ENCODE measurements at regions not wholly inside any gene's neighbourhood (a gene's known extent, or its start where the extent isn't known, plus 50 kb on each side); places are given as distances from the start of the nearest gene placed in this dataset.

DNA sequence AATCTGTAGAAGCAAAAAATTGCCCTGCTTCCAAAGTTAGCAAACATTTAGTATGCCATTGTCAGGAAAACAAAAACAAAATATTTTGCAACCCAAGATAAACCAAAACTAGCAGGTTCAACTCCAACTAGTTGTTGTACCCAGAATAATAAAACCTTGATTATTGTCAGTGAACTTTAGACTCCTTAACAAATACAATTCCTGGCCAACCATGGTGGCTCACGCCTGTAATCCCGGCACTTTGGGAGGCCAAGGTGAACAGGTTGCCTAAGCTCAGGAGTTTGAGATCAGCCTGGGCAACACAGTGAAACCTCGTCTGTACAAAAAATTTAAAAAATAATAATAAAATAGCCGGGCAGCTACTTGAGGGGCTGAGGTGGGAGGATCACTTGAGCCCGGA lies 53.6 kb upstream of the EPCAM start:
- DNase-seq (ENCODE audit: low read depth in 2 of 2) = no peak

DNA sequence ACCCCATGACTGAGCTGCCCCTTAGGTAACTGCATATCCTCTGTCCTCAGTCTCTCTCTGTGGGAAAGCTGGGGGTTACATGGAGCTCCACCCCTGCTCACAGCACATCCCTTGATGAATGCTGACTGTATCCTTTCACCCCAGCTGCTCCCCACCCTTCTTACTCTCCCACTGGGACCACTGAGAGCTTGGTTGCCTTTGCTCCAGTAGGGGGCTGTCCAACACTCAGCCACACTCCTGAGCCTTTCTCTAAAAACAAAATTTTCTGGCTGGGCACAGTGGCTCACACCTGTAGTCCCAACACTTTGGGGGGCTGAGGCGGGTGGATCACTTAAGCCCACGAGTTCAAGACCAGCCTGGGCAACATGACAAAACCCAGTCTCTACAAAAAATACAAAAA lies 55.4 kb upstream of the EPCAM start:
- DNase-seq (ENCODE audit: low read depth in 2 of 2) = no peak

DNA sequence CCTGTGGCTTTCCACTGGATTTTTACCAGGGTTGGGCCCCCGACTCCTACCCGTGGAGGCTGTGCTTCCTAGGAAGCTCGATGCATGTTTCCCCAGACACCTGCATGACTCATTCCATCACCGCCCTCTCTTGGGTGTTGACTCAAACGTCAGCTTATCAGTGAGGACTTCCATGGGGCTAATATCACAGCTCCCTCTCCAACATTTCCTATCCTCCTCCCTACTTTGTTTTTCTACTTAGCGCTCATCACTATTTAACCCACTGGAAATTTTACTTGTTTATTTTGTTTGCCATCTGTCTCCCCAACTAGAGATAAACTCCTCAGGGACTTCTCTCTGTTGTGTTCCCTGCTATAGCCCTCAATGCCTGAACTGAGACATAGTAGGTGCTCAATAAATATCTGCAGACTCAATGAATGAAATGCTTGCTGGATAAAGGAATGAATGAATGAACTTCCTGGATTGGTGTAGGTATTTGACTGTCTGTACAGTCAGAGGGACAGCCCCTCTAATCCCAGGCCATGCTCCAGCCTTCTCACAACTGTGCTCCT lies 55.9 kb upstream of the EPCAM start:
- DNase-seq (ENCODE audit: low read depth in 2 of 2) = no peak

DNA sequence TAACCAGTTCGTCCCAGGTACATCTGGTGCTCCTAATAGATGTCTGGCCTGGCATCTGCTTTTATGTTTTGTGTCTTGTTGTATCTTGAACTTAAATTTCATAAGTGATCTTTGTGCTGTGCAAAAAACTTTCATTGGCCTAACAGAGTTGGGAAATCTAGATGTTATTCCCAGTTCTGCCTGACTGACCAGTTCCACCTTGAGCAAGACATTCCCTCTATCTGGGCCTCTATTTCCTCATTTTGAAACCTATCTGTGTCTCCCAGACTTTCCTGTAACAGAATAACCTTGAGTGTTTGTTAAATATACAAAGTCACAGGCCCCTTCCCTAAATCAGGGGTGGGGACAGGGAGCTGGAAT lies 56.6 kb upstream of the EPCAM start:
- no peak for DNase-seq (ENCODE audit: low read depth in 2 of 2)

DNA sequence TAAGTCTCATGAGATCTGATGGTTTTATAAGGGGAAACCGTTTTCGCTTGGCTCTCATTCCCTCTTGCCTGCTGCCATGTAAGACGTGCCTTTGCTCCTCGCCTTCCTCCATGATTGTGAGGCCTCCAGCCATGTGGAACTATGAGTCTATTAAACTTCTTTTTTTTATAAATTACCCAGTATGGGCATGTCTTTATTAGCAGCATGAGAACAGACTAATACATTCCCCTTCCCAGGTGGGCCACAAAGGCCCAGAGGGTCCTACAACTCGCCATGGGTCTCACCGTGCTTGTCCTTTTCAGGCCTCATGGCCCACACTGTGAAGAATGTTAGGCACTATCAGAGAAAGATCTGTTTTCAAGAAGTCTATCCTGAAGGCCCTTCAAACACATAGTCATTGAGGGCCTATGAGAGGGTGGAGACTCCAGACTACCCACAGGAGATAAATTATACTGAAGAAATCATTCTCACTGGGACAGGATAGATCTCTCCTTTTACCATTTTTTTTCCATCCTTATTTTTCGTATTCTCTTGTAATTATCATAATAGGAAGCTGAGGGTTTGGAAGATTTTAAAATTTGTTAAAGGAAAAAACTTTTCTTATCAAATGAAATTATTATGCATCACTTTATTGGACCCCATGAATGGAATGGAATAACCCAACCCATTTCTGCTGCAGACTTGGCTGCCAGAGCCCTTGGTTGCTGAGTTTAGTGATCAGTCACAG lies 57.2 kb upstream of the EPCAM start:
- DNase-seq (ENCODE audit: low read depth in 2 of 2) = no peak

DNA sequence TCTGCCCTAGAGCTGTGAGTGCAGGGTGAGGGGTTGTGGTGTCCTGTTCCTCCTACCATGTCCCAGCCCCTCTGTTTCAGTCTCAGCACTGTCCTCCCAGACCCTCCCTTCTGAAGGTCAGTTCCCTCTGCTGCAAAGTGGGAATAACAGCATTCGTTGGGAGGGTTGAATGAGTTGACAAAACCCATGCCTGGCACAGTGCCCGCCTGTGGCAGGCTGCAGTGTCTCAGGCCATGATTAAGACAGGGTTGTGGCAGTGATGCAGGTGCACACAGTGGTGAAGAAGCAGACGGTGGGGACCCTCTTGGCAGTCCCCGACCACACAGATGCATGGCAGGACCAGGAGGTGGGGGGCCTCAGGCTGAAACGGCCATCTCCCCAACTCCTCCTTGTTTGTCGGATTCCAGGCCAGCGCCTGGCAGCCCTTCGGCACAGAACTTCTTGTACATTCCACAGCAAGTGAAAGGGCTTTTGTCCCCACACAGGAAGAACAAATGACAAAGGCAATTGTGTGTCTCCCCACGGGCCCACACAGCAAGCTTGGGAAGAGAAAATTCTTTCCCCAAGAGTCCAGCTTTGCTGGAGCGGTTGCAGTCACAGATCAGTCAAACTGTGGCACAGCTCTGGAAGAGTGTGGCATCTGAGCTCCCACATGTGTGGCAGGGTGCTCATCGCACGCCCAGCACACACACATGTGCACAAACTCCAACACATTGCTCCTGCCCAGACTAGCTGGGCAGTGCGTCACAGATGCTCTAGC lies 58.1 kb upstream of the EPCAM start:
- DNase-seq (ENCODE audit: low read depth in 2 of 2) = no peak

DNA sequence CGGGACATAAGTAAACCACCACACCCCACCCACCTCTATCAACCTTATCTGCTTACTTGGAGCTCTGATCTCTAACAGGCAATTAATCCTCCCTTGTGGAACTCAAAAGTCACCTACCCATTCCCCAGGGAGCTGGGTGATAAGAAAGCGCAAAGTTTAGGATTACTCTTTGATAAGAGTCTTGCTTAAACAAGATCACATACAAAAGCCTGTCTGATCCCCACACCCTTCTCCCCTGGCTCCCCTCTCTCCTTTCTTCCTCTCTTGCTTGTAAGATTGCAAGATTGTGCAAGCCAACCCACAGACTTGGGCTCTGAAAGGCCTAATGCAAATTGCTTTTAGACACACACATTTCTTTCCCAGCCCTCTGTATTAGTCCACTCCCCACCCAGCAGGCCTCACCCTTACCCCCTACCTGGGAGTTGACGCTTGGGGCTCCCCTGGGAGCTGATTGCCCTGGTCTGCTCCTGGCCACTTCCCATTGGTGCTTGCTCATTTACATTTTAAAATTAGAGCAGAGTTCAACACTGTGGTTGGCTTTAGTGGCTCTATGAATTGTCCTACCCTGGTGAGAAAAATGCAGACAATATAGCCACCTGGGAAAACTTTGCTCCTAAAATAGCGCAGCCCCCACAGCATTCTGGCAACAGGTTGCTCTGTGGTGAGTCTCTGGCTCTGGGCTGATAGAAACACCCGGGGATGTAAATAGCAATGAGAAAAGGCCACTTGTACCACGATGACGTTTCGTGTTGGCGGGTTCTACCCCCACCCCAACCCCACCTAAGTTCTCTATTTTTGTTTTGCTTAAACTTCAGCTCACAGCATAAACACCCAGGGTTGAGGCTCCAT lies 58.9 kb upstream of the EPCAM start:
- no peak for DNase-seq (ENCODE audit: low read depth in 2 of 2)

DNA sequence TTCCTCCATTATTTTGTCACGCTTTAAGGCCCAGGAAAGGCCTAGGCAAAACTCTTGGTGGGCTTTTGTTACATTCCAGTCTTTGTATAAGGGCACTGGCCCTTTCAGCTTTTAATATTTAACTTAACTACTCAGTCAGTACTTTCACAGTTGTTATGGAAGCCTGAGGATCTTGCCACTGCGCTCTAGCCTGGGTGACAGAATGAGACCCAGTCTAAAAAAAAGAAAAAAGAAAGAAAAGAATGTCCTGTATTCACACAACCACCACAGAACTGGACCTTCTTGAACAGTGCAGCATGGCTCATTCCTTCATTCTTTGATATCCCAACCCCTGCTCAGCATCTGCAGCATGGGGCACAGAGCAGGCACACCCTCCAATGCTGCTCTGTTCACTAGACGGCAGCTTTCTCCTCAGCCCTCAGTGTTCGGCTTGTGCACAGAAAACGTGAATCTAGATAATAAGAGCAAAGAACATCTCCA lies 59.6 kb upstream of the EPCAM start:
- DNase-seq (ENCODE audit: low read depth in 2 of 2) = no peak

DNA sequence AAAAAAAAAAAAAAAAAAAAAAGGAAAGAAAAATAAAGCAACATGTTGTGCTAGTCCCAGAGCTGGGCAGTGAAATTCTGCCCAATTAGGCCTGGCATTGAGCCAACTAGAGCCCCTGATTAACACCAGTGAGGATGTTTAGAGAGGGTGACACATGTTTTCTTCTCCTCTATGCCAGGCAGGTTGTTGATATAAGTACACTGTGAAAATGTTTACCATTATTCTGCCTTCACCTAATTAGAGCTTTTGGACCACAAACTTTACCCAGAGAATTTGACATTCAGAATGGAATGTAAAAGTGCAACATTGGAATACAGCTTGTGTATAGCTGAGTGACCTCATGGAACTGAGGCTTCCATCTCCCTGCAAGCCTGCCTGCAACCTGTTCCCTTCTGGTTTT lies 62.0 kb upstream of the EPCAM start:
- DNase-seq (ENCODE audit: low read depth in 2 of 2) = no peak

DNA sequence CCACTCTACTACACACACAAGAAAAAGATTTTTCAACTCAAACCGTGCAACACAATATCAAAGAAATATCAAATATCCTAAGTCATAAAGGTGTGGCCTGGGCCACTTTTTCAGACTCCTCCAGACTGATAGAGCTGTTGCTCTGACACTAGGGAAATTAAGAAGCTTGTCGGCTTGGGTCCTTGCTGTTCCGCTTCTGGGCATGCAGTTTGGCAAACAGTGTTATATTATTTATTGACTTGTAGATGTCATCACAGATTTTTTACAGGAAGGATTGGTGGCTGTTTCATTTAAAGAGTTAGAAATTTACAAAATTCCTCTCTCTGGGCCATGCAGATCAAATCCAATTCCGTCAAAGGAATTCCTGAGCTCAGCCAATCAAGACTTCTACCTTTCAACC lies 64.5 kb upstream of the EPCAM start:
- DNase-seq (ENCODE audit: low read depth in 2 of 2) = no peak

DNA sequence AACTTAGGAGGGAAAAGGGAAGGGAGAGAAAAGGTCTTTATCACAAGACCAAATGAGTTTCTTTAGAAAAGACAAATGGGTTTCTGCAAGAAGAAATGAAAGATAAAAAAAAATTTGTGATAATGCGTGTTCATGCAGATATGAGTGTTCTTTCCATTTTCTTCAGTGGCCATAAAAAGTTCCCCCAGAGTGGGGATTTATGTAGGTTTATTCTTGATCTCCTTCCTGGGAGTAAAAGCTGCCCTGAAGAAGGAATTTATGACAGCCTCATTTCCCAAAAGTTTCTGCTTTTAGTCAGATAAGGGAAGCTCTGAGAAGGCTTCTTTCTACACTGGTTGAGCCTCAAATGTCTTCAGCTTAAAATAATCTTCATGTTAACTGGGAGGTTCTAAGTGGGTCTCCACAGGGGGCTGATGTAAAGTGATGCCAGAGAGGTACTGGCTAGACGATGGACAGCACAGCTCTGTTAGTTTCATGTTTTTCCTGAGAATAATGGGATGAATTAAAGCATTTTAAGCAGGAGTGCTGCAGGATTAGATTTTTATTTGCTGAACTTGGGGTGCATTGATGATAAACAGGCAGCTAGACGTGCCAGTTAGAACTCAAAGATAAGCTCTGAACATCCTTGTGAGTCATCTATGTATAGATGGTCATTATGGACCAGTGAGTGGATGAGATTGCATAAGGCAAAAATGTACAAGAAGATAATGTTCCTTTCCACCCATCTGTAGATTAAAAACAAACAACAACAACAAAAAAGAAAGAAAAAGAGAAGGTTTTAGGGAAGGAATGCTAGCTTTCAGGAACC lies 65.6 kb upstream of the EPCAM start:
- no peak for DNase-seq (ENCODE audit: low read depth in 2 of 2)

DNA sequence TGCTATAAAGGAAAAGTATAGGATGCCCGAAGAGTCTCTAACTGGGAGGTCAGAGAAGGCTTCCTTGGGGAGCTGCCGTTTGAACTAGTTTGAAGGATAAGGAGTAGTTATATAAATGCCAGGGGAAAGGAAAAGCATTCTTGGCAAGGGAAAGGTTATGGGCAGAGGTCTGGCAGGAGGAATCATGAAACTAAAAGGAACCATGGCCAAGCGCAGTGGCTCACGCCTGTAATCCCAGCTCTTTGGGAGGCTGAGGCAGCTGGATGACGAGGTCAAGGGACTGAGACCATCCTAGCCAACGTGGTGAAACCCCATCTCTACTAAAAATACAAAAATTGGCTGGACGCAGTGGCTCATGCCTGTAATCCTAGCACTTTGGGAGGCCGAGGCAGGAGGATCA lies 66.8 kb upstream of the EPCAM start:
- DNase-seq (ENCODE audit: low read depth in 2 of 2) = no peak

DNA sequence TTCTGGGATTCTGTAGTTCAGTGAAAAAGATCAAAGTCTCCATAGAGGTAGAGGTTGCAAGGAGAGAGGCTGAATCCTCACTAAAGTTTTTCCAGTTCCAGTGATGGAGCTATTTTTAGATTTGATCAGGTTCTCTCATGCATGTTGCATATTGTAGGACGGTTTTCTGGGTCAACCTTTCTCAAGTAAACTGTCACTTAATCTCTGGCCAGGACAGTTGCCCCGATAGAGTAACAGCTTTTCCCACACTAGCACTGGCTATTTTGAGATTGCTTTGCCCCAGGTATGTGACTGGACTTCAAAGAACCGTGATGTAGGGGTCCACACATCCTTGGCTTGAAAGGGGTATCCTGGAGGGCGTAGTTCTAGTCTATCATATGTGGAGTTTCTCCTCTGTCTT lies 67.4 kb upstream of the EPCAM start:
- no peak for DNase-seq (ENCODE audit: low read depth in 2 of 2)

DNA sequence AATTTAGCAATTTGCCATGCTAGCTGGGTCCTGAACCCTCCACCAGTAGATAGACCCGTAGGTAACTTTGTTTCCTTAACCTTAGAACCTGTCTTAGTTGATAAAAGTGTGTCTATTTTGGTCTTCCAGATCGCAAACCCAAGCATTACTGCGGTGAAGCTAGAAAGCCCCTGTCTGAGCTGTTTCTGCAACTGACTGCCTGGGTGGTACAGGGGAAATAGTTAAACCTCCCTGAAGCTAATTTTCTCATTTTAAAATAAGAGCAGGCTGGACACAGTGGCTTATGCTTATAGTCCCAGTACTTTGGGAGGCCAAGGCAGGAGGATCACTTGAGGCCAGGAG lies 67.9 kb upstream of the EPCAM start:
- no peak for DNase-seq (ENCODE audit: low read depth in 2 of 2)

DNA sequence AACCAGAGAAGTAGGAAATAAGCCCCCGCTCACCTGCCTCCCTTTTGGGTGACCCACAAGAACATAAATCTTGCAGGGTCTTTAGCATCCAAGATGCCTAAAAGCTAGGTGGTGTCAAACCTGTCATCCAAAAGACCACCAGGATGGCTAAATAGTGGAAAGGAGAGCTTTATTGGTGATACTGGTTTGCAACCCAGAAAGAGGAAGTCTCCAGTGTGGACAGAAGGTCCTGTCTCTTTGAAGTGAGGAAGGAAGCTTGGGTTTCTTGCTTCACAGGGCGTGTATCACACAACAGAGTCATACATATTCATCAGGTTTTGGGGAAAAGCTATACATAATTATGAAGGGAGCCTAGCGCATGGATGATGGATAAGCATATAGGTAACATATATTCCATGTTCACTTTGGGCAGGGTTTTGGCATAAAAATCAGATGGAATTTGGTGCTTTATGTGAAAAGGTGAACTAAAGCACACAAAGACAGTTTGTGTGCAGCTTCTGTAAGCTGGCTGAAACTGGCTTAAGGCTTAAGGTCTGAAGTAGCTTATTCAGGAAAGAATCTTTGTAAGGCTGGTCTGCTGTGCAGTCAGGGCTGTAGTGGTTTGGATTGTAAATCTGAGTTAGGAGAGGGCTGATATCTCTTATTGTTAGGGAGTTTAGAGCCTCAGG lies 68.4 kb upstream of the EPCAM start:
- no peak for DNase-seq (ENCODE audit: low read depth in 2 of 2)

DNA sequence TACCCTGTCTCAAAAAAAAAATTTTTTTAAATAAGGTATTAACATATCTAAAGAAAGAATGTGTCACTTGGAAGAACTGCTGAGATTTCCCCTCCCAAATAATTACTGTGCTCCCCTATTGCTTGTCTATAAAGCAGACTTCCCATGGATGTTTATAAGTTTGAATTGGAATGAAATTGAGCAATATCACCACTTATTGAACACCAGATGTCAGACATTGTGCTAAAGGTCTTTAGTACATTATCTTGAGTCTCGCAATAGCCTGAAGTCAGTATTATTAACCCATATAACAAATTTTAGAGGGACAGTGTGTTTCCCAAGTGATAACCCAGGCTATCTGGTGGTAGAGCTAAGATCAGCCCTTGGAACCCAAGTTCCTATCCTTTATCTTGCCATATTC lies 69.0 kb upstream of the EPCAM start:
- no peak for DNase-seq (ENCODE audit: low read depth in 2 of 2)

DNA sequence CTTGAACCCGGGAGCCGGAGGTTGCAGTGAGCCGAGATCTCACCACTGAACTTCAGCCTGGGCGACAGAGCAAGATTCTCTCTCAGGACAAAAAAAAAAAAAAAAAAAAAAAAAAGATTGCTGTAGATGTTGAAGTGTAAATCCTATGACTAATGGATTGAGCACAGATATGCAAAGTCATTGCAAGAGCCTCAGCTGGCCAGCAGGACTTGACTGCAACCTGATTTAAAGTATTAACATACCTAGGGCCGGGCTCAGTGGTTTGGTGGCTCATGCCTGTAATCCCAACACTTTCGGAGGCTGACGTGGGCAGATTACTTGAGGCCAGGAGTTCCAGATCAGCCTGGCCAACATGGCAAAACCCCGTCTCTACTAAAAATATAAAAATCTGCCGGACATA lies 69.6 kb upstream of the EPCAM start:
- DNase-seq (ENCODE audit: low read depth in 2 of 2) = no peak

DNA sequence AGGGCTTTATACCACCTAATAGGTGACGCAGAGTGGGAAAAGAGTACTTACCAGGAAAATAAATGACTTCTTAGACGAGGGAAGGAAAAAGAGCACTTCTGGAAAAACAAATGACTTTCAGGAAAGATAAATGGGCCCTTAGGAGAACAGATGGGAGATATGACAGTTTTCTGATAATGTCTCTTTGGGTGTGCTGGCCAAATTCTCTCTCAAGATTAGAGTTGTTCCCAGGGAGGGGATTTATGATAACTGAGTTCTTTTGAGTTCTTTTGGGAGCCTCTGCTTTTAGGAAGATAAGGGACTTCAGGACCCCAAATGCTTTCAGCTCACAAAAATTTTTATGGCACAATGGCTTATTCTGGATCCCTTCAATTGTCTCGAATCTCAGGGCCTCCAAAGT lies 70.3 kb upstream of the EPCAM start:
- DNase-seq (ENCODE audit: low read depth in 2 of 2) = no peak

DNA sequence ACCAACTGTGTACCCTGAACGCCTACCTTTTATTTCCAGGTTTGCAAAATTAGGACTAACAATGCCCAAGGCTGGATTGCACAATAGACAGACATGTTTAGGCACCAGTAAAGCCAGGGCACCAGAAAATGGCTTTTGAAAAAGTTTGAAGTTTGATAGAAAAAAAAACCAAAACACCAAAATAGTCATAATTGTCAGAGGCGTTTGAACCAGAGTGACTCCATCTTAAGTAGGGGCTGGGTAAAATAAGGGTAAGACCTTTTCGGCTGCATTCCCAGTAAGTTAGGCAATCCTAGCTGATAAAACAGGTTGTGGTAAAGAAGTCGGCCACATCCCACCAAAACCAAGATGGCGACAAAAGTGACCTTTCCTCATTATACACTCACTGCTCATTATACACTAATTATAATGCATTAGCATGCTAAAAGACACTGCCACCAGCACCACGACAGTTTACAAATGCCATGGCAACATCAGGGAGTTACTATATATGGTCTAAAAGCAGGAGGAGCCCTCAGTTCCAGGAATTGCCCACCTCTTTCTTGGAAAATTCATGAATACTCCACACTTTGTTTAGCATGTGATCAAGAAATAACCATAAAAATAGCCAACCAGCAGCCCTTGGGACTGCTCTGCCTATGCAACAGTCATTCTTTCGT lies 71.2 kb upstream of the EPCAM start:
- DNase-seq (ENCODE audit: low read depth in 2 of 2) = no peak

DNA sequence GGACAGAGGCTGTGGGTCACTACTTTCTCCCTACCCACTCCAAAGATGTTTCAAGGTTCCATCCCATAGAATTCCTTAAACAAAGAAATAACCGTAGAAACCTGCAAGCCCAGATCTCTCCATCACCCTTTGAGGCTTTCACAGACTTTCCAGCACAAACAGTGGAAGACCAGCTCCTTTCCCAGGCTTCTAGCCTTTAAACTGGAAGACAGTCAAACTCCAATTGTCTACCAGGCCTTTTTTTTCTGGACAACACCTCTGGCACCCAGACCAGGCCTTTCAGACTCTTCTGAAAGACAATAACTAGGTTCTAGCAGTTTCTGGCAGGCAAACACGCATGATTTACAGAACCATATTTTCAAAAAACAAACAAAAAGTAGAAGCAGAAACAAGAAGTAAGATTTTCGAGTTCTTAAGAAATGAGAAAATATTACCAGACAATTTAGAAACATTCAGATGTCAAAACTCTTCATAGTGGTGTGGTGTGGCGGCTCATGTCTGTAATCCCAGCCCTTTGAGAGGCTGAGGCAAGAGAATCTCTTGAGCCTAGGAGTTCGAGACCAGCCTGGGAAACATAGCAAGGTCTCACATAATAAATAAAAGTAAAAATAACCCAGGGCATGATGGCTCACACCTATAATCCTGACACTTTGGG lies 73.0 kb upstream of the EPCAM start:
- no peak for DNase-seq (ENCODE audit: low read depth in 2 of 2)

Measured in stimulated activated CD4-positive, alpha-beta T cell treated with anti-CD3 and anti-CD28 coated beads, Interleukin-4, amount 100 ng/mL, for 48 hours (primary cell).